ENCODE measurements at regions not wholly inside any gene's neighbourhood (a gene's known extent, or its start where the extent isn't known, plus 50 kb on each side); places are given as distances from the start of the nearest gene placed in this dataset.

GRCh38 chr2:189261916-189262315 lies 82.4 kb upstream of the COL5A2 start:
- no peak for DNase-seq (ENCODE audit: low read depth, low spot score)
- in situ Hi-C loops (cut with HindIII; ENCODE audit: low pct_unique_long_range_greater_than_20kb, low sequenced_read_pairs): no loop called here

DNA sequence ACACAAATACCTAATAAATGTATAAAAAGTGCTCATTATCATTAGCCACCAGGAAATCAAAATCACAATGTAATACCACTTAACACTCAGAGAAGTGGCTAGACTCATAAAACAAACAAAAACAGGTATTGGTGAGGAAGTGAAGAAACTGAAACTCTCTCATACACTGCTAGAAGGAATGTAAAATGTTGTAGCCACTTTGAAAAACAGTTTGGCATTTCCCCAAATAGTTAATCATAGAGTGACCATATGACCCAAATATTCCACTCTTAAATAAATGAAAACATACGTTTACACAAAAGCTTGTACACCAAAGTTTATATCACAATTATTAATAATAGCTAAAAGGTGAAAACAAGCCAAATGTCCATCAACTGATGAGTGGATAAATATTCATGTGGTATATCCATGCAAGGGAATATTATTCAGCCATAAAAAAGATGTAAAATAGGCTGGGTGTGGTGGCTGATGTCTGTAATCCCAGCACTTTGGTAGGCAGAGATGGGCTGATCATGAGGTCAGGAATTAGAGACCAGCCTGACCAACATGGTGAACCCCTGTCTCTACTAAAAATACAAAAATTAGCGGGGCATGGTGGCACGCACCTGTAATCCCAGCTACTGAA lies 86.2 kb upstream of the COL5A2 start:
- in situ Hi-C loops (cut with HindIII; ENCODE audit: low pct_unique_long_range_greater_than_20kb, low sequenced_read_pairs): no loop called here
- no peak for DNase-seq (ENCODE audit: low read depth, low spot score)

DNA sequence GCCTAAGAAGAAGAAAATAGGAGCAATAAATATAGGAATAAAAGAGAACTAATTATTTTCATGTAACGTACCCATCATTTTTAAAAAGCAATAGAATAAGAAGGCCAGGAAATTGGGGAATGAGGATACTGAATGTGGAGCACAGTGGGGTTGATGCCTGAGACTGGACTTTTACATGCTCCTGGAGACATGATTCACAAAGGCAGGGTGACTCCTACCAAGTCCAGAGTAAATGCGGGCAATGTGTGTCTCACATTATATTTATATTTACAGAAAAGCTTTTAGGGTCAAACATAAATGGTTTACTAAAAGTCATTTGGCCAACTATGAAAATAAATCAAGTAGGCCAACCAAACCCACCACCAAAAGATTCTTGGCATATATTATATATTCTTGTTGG lies 87.9 kb upstream of the COL5A2 start:
- no peak for DNase-seq (ENCODE audit: low read depth, low spot score)
- in situ Hi-C loops (cut with HindIII; ENCODE audit: low pct_unique_long_range_greater_than_20kb, low sequenced_read_pairs): no loop called here

GRCh38 chr2:189267925-189268579 lies 88.5 kb upstream of the COL5A2 start:
- no peak for DNase-seq (ENCODE audit: low read depth, low spot score)
- in situ Hi-C loops (cut with HindIII; ENCODE audit: low pct_unique_long_range_greater_than_20kb, low sequenced_read_pairs): no loop called here

- in situ Hi-C loops (cut with HindIII; ENCODE audit: low pct_unique_long_range_greater_than_20kb, low sequenced_read_pairs): no loop called here
- DNase-seq (ENCODE audit: low read depth, low spot score): no peak
Measured at GRCh38 chr2:189268763-189269162, 89.2 kb upstream of the COL5A2 start.

GRCh38 chr2:189273734-189274133 lies 94.2 kb upstream of the COL5A2 start:
- DNase-seq (ENCODE audit: low read depth, low spot score): no peak
- in situ Hi-C loops (cut with HindIII; ENCODE audit: low pct_unique_long_range_greater_than_20kb, low sequenced_read_pairs): no loop called here

GRCh38 chr2:189274361-189274760 lies 94.8 kb upstream of the COL5A2 start:
- no peak for DNase-seq (ENCODE audit: low read depth, low spot score)
- in situ Hi-C loops (cut with HindIII; ENCODE audit: low pct_unique_long_range_greater_than_20kb, low sequenced_read_pairs): no loop called here

GRCh38 chr2:189276277-189276676 lies 96.7 kb upstream of the COL5A2 start:
- no peak for DNase-seq (ENCODE audit: low read depth, low spot score)
- in situ Hi-C loops (cut with HindIII; ENCODE audit: low pct_unique_long_range_greater_than_20kb, low sequenced_read_pairs): no loop called here

DNA sequence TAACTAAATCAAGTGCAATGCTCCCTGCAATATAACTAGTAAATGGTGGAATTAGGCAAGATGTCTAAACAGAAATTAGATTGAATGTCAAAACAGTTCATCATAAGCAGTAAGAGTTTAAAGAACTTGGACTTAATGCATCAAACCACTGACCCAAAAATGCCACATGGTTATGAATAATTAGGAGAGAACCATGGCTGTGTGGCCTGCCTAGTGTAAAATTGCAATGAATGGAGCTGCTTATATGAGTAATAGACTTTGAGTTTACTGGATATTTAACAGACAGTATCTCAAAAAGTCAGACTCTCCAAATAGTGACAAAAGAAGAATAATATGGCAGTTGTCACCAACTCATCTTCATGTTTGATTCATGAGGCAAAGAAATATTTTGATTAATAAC lies 101.6 kb upstream of the COL5A2 start:
- in situ Hi-C loops (cut with HindIII; ENCODE audit: low pct_unique_long_range_greater_than_20kb, low sequenced_read_pairs): no loop called here
- no peak for DNase-seq (ENCODE audit: low read depth, low spot score)

DNA sequence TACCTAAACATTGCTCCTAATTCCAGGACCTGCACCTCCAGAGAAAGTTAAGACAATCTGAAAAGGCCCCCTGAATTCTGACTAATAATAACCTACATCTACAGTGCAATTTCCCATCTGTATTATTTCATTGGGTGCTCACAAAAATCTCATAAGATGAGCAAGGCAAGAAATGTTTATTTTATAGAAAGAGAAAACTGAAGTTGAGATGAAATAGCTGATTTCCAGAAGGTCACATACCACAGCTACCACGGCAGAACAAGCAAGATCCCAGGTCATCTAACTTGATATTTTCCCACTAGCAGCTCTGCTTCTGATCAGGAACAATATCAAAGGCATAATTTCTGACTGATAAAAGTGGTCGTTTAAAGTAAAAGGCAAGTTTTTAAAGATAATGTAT lies 105.8 kb upstream of the COL5A2 start:
- DNase-seq (ENCODE audit: low read depth, low spot score): no peak
- in situ Hi-C loops (cut with HindIII; ENCODE audit: low pct_unique_long_range_greater_than_20kb, low sequenced_read_pairs): no loop called here

DNA sequence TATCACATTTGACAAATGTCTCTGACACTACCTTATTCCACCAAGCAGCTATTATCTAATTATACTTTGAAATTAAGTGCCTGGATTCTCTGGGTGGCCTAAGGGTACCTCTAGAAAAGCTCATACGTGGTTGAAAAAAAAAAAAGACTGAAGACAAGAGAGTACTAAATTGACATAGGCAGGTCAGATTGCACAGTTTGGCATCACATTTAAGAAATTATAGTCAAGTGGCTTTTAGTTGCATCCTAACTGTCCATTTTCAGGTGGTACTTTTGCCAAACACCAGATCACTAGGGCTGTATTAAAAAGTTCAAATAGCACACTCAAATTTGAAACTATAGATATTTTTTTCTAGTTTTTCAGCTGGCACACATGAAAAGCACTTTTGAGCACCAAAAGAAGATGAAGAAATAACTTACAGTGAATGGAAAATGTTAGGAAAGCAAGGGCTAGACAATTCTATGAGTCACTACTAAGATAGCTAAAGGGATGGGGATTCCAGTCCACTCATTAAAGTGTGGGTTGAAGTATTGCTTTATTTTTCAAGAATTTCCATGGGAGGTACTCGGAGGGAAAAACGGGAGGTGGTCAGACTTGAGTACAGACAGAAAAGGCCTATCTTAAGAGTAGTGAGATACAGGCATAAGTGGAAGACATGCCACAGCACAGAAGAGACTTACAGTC lies 106.5 kb upstream of the COL5A2 start:
- in situ Hi-C loops (cut with HindIII; ENCODE audit: low pct_unique_long_range_greater_than_20kb, low sequenced_read_pairs): no loop called here
- no peak for DNase-seq (ENCODE audit: low read depth, low spot score)

- no peak for DNase-seq (ENCODE audit: low read depth, low spot score)
- in situ Hi-C loops (cut with HindIII; ENCODE audit: low pct_unique_long_range_greater_than_20kb, low sequenced_read_pairs): no loop called here
Measured at GRCh38 chr2:189287363-189287762, 107.8 kb upstream of the COL5A2 start.

GRCh38 chr2:189287982-189288521 lies 108.5 kb upstream of the COL5A2 start:
- peak; percentile 81 for DNase-seq (ENCODE audit: low read depth, low spot score)
- in situ Hi-C loops (cut with HindIII; ENCODE audit: low pct_unique_long_range_greater_than_20kb, low sequenced_read_pairs): no loop called here

DNA sequence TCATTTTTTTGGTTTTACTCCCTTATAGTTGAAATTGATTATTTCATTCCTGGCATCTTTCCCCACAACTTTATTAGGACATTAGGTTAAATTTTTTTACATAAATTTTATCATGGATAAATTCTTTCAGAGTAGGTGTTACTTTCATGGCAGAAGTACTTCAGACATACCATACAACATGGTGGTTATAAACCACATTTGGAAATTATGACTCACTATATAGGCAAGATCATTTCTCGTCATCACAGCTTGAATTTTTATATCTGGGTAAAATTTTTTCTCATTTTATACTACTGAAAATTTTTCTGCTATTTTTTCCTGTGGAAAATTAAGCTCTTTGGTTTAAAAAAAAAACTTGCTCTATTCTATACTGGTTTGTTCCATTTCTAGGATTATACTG lies 111.9 kb upstream of the COL5A2 start:
- in situ Hi-C loops (cut with HindIII; ENCODE audit: low pct_unique_long_range_greater_than_20kb, low sequenced_read_pairs): no loop called here
- no peak for DNase-seq (ENCODE audit: low read depth, low spot score)

DNA sequence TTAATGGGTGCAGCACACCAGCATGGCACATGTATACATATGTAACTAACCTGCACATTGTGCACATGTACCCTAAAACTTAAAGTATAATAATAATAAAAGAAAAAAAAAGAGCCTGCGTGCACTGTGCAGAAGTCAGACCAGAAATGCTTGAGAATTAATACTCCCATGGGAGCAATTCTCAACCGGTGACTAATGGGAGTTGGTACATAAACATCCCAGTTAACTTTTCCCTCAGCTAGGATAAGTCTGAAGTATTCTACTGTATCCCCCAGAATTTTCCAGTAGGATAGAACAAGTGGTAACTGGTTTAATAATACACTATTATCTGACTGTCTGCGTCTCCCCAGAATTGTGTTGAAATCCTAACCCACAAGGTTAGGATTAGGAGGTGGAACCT lies 113.6 kb upstream of the COL5A2 start:
- in situ Hi-C loops (cut with HindIII; ENCODE audit: low pct_unique_long_range_greater_than_20kb, low sequenced_read_pairs): no loop called here
- no peak for DNase-seq (ENCODE audit: low read depth, low spot score)

- in situ Hi-C loops (cut with HindIII; ENCODE audit: low pct_unique_long_range_greater_than_20kb, low sequenced_read_pairs): no loop called here
- DNase-seq (ENCODE audit: low read depth, low spot score): no peak
Measured at GRCh38 chr2:189297446-189297845, 117.9 kb upstream of the COL5A2 start.

- peak; percentile 51 for DNase-seq (ENCODE audit: low read depth, low spot score)
- in situ Hi-C loops (cut with HindIII; ENCODE audit: low pct_unique_long_range_greater_than_20kb, low sequenced_read_pairs): no loop called here
Measured at GRCh38 chr2:189298038-189298437, 118.5 kb upstream of the COL5A2 start.

- in situ Hi-C loops (cut with HindIII; ENCODE audit: low pct_unique_long_range_greater_than_20kb, low sequenced_read_pairs): no loop called here
- peak; percentile 27 for DNase-seq (ENCODE audit: low read depth, low spot score)
Measured at GRCh38 chr2:189298481-189298880, 118.9 kb upstream of the COL5A2 start.

DNA sequence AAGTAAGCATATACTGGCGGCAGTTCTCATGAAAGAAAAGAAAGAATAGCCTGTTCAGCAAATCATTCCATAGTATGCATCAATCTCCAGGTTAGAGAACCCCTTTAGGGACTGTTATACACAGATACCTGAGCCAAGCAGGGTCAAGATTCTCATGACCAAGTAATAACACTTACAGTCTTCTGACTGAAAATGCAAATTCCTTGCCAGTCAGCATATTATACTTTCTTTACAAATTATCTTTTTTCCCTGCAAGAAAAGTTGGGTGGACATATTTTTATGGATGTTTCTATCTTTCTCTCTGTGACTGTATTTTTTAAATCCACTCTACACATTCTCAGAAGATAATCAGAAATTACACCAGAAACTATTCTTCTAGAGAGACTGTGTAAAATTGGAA lies 120.4 kb upstream of the COL5A2 start:
- in situ Hi-C loops (cut with HindIII; ENCODE audit: low pct_unique_long_range_greater_than_20kb, low sequenced_read_pairs): no loop called here

More for the DNA sequence above, 120.4 kb upstream of the COL5A2 start:
- no peak for DNase-seq (ENCODE audit: low read depth, low spot score)

All from SK-MEL-5 (cell line).